Endothelial cell of umbilical vein (primary cell): ENCODE measurements at regions not wholly inside any gene's neighbourhood (a gene's known extent, or its start where the extent isn't known, plus 50 kb on each side); places are given as distances from the start of the nearest gene placed in this dataset.

Experiments
- BruUV-seq: library from RNA; stranded (reverse); fragments of 400-500 nt; replicated peaks from 2 replicates; lab custom pipeline; 2021; lab: Mats Ljungman, UMichigan
- CTCF ChIA-PET: fragments of 300-600, 350-600 bp; sonication (Branson Sonifier 250); formaldehyde crosslinking; loops from one replicate; lab custom pipeline; 2021; ENCODE audit warnings: antibody characterized with exemption, inconsistent platforms; lab: Charles Lee
- POLR2A ChIA-PET: fragments of 300-600, 350-600 bp; sonication (Branson Sonifier 250); formaldehyde crosslinking; loops from one replicate; lab custom pipeline; 2021; ENCODE audit warnings: antibody characterized with exemption, inconsistent platforms; lab: Charles Lee
- DNase-seq: peaks from one replicate; pipeline ENCODE4 v3.0.0-alpha.2; 2011; ENCODE audit warnings: low read depth, low spot score
- FAIRE-seq: peaks from 2 replicates; lab custom pipeline; 2011; peaks lifted over from hg19 to GRCh38; lab: Jason Lieb, UNC
- H2AFZ ChIP-seq: 2 replicates; pipeline ENCODE4 v1.6.0; 2012; ENCODE audit warnings: low read depth, low read length, control low read depth, inconsistent platforms
- H3K27ac ChIP-seq: 2 replicates; pipeline ENCODE4 v1.5.1; 2011; ENCODE audit warnings: low read depth, mild to moderate bottlenecking, control low read depth, low read length, moderate library complexity; ENCODE audit not compliant: insufficient read depth
- H3K27me3 ChIP-seq, 2 experiments: 2 replicates each; pipeline versions ENCODE4 v1.6.0 to v1.6.1; 2011; ENCODE audit warnings: low read length in 2 of 2, mixed read lengths in 1 of 2; ENCODE audit not compliant: control insufficient read depth in 2 of 2, insufficient read depth in 2 of 2
- H3K36me3 ChIP-seq, 2 experiments: 2 replicates in 1 of 2; 3 replicates in 1 of 2; pipeline ENCODE4 v1.5.1; 2011; ENCODE audit warnings: low read length in 2 of 2, mild to moderate bottlenecking in 1 of 2, moderate library complexity in 1 of 2; ENCODE audit not compliant: control insufficient read depth in 2 of 2, insufficient read depth in 2 of 2; ENCODE audit errors: extremely low read depth in 1 of 2
- H3K4me1 ChIP-seq: 3 replicates; pipeline ENCODE4 v1.5.1; 2011; ENCODE audit warnings: mild to moderate bottlenecking, low read length; ENCODE audit not compliant: control insufficient read depth, insufficient read depth; ENCODE audit errors: extremely low read depth
- H3K4me2 ChIP-seq: 2 replicates; pipeline ENCODE4 v1.6.1; 2011; ENCODE audit warnings: low read length, control low read depth, mixed read lengths; ENCODE audit not compliant: insufficient read depth
- H3K4me3 ChIP-seq, 3 experiments: fragments of 200-600 bp in 1 of 3; sonication (generic), shearing (Covaris generic) in 1 of 3; replicated peaks in 1 of 3; 2 replicates each; pipeline ENCODE4 v1.5.1; 2011 to 2016; ENCODE audit warnings: control low read depth in 3 of 3, low read length in 3 of 3, mild to moderate bottlenecking in 2 of 3, inconsistent platforms in 1 of 3, low read depth in 1 of 3, moderate library complexity in 1 of 3; ENCODE audit not compliant: insufficient read depth in 1 of 3
- H3K79me2 ChIP-seq: 2 replicates; pipeline ENCODE4 v1.6.0; 2012; ENCODE audit warnings: low read length, inconsistent platforms; ENCODE audit not compliant: control insufficient read depth, insufficient read depth
- H3K9ac ChIP-seq: replicated peaks from 2 replicates; pipeline ENCODE3; 2011; ENCODE audit warnings: low read length, control low read depth; ENCODE audit not compliant: insufficient read depth; ENCODE audit errors: extremely low read depth
- H3K9me1 ChIP-seq: replicated peaks from 3 replicates; pipeline ENCODE4 v1.6.0; 2011; ENCODE audit warnings: mild to moderate bottlenecking, low read length; ENCODE audit not compliant: control insufficient read depth, insufficient read depth; ENCODE audit errors: extremely low read depth
- H3K9me3 ChIP-seq: replicated peaks from 2 replicates; pipeline ENCODE4 v1.5.1; 2012; ENCODE audit warnings: low read length, inconsistent platforms; ENCODE audit not compliant: control insufficient read depth, insufficient read depth
- H4K20me1 ChIP-seq: replicated peaks from 2 replicates; pipeline ENCODE3; 2011; ENCODE audit warnings: mild to moderate bottlenecking, low read length; ENCODE audit not compliant: control insufficient read depth, insufficient read depth; ENCODE audit errors: extremely low read depth
- CTCF ChIP-seq, 2 donors: IDR thresholded peaks; 1 replicate in 1 of 2; 2 replicates in 1 of 2; pipeline ENCODE4 v1.5.1; 2011; ENCODE audit warnings: low read length in 2 of 2, mild to moderate bottlenecking in 2 of 2, moderate library complexity in 2 of 2, control low read depth in 1 of 2, inconsistent platforms in 1 of 2, low read depth in 1 of 2; ENCODE audit not compliant: insufficient read depth in 1 of 2; ENCODE audit errors: extremely low read depth in 1 of 2
- EZH2 ChIP-seq: IDR thresholded peaks from 2 replicates; pipeline ENCODE4 v1.6.1; 2012; ENCODE audit warnings: borderline replicate concordance, low read depth, mild to moderate bottlenecking, moderate library complexity, low read length, inconsistent platforms; ENCODE audit not compliant: severe bottlenecking
- FOS ChIP-seq: IDR thresholded peaks from 2 replicates; pipeline ENCODE4 v1.6.1; 2011; ENCODE audit warnings: mild to moderate bottlenecking, low read length, moderate library complexity, borderline replicate concordance; ENCODE audit not compliant: insufficient read depth
- GATA2 ChIP-seq: IDR thresholded peaks from 2 replicates; pipeline ENCODE4 v1.7.0; 2011; ENCODE audit warnings: low read depth, mild to moderate bottlenecking, moderate library complexity, mixed read lengths, low read length; ENCODE audit not compliant: insufficient read length, insufficient read depth
- JUN ChIP-seq: IDR thresholded peaks from 2 replicates; pipeline ENCODE4 v1.6.1; 2011; ENCODE audit warnings: borderline replicate concordance, low read depth; ENCODE audit not compliant: insufficient read length, insufficient read depth
- MAX ChIP-seq: IDR thresholded peaks from 2 replicates; pipeline ENCODE4 v1.6.1; 2011; ENCODE audit not compliant: insufficient read depth, insufficient read length
- MYC ChIP-seq: IDR thresholded peaks from one replicate; pipeline ENCODE4 v1.6.1; 2011; ENCODE audit warnings: mild to moderate bottlenecking, low read depth, low read length
- POLR2A ChIP-seq: IDR thresholded peaks from 2 replicates; pipeline ENCODE4 v1.6.1; 2012; ENCODE audit warnings: low read depth, mild to moderate bottlenecking, control low read depth, low read length
- POLR2AphosphoS5 ChIP-seq: IDR thresholded peaks from 2 replicates; pipeline ENCODE4 v1.6.1; 2012; ENCODE audit warnings: low read depth, mild to moderate bottlenecking, control low read depth, low read length, moderate library complexity; ENCODE audit not compliant: insufficient read depth
- dilution Hi-C: fragments of 300-500 bp; cut with MboI; formaldehyde crosslinking; loops from one replicate; pipeline ENCODE4 v1.15.0; 2019; ENCODE audit warnings: low sequenced_read_pairs; ENCODE audit not compliant: extremely low pct_ligation_motif_present
- intact Hi-C: fragments of 100-400 bp; cut with micrococcal nuclease; formaldehyde crosslinking; loops from one replicate; pipeline ENCODE4 v1.10.0; 2022

- Histone ChIP-seq H4K20me1 (no peaks in the 10 kb centered on the region), H3K9me3 (no peaks in the 10 kb centered on the region), H3K9ac (no peak overlapping the region), H3K9me1 (no peaks in the 10 kb centered on the region), H3K27ac (no peak overlapping the region), H3K4me2 (no peak overlapping the region), H3K4me1 (no peaks in the 10 kb centered on the region), H2AFZ (no peak overlapping the region), H3K4me3 (no peak overlapping the region), H3K36me3 (no peaks in the 10 kb centered on the region), H3K27me3 (no peaks in the 10 kb centered on the region), H3K79me2 (no peaks in the 10 kb centered on the region)
- BruUV-seq, result no TSS peak
- POLR2A ChIA-PET, result no interaction called here
- no peak for DNase-seq
- CTCF ChIA-PET, result interaction anchor here (4.1 kb wide), 1 partner anchor 1768 kb away, joined by 37 read pairs; no protein-coding TSS in a partner anchor
- FAIRE-seq, result no peak
- dilution Hi-C loops, result no loop called here
- TF ChIP-seq POLR2AphosphoS5 (no peak), EZH2 (no peak), CTCF (IDR thresholded peaks at IDR 0.05; ENCODE audit: extremely low read depth in 1 of 2, insufficient read depth in 1 of 2, low read depth in 1 of 2, low read length in 2 of 2) (no peak), GATA2 (no peak), MYC (no peak), JUN (no peak), MAX (no peak), FOS (no peak), POLR2A (no peak)
- intact Hi-C loops, result no loop called here
Measured at GRCh38 chrX:118257781-118258180, 88.1 kb upstream of the WDR44 start.
